ENCODE measurements at regions not wholly inside any gene's neighbourhood (a gene's known extent, or its start where the extent isn't known, plus 50 kb on each side); places are given as distances from the start of the nearest gene placed in this dataset.
"Not testable (repeated sequence)": the region's sequence is repeated elsewhere in the genome, so short reads cannot be mapped to it uniquely, and the experiment has no call there.

DNA sequence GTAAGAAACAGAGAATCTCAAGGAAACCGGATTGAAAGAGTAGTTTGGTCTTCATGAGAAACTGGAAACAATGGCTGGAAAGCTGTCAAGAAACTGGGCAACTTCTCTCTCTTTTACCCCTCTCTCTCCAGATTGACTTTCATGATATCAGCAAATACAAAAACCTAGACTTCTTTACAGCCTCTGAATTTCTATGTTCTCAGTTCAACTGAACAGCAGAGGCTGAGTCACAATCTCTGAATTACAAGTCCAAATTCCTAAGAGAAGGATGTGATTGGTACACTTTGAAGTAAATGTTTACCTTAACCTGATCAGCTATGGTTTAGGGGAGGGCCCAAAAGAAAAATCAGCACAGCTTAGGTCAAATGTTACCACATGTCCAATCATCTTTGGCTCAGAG, 974.9 kb downstream of the RPA4 start:
- no peak for DNase-seq (ENCODE audit: low spot score)

DNA sequence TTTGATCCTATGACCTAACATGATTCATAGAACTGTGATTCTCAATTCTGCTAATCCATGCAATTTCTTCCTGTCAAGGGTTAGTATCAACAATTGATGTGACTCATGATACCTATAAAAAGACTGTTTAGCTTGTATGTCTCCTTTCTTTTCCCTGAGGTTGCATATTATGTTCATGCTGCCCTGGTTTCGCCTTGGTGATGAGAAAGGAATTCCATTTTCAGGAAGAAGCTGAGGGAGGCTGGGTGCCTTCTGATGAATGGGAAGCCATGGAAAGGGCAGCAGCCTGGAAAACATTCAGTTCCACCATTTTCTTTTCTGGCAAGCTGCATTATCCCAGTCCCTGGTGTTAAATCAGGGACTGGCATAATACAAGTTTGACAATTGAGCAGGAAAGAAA, 976.5 kb downstream of the RPA4 start:
- no peak for DNase-seq (ENCODE audit: low spot score)

DNA sequence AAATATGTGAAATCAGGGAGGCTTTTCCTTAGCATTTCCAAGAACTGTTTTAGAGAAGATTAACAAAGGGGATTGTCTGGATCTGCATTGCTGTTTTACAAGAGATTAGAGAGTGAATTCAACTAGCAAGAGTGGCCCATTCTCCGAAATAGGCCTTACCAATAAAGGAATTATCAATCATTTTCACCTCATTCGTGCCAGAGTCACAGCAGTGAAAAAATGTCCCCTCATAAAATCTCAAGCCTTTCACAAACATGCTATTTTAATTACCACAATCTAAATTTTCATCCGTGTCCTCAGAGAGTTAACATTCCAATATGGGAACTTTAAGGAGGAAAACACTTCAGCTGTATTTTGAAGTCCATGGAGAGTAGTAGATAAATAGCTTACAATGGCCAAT, 979.6 kb downstream of the RPA4 start:
- no peak for DNase-seq (ENCODE audit: low spot score)

- DNase-seq (ENCODE audit: low spot score), result no peak
Measured at GRCh38 chrX:97867266-97867665, 983.6 kb downstream of the RPA4 start.

DNA sequence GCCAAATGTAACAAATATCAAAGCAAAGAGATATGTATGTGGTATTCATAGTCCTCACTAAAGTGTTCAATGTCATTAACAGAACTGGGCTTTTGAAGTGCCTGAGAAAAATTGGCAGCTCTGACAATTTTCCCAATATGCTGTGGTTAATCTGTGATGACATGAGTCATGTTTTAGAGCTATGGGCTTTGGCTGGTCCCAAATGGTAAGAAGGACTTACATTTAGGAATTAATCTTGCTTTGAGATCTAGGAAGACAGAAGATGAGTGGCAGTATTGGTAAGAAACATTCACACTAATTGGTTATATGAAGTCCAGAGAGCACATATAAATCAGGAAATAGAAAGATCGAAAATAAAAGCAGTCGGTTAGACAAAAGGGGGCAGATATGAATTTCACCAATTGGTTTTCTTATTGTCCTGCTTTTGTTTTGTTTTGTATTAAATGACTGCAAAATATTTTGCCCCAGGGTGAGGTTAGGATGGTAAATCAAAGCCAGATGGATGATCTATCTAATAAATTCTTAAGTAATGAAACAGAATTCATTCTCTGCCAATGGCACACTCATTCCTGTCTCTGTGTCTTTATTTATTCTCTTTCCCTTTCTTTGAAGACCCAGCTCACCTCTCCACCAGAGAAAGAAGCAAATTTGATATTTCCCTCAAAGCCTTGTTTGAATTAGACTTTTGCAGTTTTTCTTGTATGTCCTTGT, 993.1 kb downstream of the RPA4 start:
- DNase-seq (ENCODE audit: low spot score), result no peak

DNA sequence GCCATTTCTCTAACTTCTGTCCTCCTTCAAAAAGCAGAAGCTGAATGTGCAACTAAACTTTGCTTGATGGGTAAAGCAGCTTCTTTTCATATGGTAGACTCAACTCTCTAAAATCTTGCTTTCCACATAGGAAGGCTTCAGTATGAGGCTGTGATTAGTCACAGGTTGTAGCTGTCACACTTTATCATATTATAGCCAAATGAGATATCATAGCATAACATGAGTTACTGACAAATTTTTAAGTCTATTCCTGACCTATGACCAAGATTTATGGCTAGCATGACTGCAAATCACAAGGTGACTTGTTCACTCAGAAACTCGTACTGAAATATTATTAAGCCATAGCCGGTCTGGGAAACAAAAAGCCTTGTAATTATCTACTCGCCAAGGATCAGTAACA, 998.6 kb downstream of the RPA4 start:
- no peak for DNase-seq (ENCODE audit: low spot score)

GRCh38 chrX:97895751-97896150, 1012.0 kb downstream of the RPA4 start:
- no peak for DNase-seq (ENCODE audit: low spot score)

DNA sequence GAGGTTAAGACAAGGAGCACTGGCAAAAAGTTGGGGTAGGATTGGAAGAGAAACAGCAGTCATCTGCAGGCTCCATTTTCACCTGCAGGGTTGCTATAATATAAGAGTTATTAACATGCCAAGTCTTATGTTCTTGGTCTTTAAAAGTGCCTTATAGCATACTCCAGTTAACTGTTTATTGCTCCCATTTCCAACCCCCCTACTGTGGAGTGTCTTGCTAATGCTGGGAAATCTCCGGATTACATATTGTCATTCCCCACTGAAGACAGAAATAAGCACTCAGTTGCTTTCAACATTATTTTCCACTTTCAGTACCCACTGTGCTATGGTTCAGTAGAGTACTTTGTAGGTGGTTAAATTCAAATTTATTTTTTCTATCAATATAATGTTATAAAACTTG, 1014.3 kb downstream of the RPA4 start:
- no peak for DNase-seq (ENCODE audit: low spot score)

- no peak for DNase-seq (ENCODE audit: low spot score)
Measured at GRCh38 chrX:97898798-97899197, 1015.1 kb downstream of the RPA4 start.

DNA sequence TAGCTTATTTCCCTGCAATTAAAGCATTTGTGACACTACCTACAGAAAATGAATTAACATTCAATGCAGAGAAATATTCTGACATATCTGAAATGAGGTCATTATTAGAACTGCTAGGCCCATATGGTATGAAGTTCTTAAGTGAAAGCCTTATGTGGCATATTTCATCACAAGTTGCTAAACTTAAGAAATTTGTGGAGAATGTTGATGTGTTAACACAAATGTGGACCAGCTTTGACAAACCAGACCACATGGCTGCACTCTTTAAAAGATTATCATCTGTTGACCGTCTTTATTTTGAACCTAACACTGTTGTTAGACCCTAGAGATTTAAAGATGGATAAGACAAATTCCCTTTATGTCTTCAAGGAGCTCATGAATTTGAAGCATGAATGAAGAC, 1024.1 kb downstream of the RPA4 start:
- DNase-seq (ENCODE audit: low spot score), result no peak

DNA sequence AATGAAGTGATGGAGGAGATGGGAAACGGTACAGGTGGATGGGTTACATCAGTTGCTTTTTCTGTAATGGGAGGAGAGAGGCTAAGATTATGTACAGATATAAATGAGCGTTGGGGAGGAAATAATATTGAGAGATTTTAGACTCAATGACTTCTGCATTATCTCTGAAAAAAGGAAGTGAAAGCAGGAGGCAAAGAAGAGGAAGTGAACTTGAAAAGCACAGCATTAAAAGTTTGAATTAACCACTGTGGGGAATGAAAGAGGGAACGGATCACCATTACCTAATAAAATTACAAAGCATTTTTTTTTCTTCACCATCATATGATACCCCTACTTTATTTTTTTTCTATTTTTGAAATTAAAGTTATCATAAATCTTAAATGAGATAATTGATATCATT, 1025.5 kb downstream of the RPA4 start:
- no peak for DNase-seq (ENCODE audit: low spot score)

DNA sequence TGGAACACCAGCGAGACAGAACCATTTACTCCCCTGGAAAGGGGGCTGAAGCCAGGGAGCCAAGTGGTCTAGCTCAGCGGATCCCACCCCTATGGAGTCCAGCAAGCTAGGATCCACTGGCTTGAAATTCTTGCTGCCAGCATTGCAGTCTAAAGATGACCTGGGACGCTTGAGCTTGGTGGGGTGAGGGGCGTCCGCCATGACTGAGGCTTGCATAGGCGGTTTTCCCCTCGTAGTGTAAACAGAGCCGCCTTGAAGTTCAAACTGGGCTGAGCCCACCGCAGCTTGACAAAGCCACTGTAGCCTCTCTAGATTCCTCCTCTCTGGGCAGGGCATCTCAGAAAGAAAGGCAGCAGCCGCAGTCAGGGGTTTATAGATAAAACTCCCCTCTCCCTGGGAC, 1031.7 kb downstream of the RPA4 start:
- not testable (repeated sequence) for DNase-seq (ENCODE audit: low spot score)

DNA sequence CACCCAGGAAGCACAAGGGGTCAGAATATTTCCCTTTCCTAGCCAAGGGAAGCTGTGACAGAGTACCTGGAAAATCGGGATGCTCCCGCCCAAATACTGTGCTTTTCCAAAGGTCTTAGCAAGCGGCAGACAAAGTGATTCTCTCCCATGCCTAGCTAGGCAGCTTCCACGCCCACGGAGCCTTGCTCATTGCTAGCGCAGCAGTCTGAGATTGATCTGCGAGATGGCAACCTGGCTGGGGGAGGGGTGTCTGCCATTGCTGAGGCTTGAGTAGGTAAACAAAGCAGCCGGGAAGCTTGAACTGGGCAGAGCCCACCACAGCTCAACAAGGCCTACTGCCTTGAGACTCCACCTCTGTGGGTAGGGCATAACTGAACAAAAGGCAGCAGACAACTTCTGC, 1037.5 kb downstream of the RPA4 start:
- not testable (repeated sequence) for DNase-seq (ENCODE audit: low spot score)

DNA sequence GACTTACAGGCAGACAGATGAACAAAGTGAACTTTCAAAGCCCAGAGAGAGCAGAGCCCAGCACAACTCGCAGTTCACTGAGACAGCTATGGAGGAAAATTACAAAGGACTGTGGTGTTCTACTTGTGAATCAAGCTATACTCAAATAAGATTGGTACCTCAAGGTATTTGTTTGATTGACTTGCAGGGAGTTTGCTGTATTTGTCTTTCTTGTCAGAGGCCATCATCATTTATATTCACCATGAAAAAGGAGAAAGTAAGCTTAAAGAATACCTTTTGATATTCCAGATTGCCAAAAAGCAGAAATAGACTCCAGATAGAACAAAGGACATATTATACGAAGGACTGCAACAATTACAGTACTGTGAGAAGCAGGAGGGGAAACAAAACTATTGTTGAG, 1047.9 kb downstream of the RPA4 start:
- DNase-seq (ENCODE audit: low spot score), result no peak

DNA sequence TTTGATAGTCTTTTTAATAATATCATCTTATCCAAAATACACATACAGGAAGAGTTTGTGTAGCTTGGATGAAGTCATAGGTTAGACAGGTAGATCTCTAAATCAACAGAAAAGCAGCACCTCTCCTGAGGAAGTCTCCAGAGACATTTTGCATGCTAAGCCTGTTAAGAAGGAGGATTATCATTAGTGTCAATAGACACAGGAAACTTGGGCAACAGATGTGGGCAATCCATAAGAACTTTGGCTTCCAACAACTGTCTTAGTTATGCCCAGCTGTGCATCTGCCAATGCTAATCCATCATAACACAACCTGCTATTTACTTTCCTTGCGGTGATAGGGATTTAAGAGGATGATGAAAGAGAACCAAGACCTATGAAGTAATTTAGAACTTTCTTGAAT, 1052.6 kb downstream of the RPA4 start:
- no peak for DNase-seq (ENCODE audit: low spot score)

DNA sequence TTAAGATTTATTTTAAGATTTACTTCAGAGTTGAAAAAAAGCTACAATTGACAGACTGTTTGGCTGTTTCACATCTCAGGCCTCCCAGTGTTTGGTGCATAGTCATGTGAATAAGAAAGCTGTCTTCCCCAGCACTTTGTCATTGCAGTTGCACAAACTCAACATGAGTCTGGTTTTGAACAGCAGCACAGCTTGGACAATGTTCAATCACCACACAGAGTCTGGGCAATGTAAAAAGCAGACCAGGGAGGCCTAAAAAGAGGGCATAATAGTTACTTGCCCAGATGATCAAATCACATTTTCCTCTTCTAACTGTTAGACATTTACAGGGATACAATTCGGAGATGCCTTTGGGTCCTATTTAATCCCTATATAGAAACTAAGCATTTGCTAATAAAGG, 1055.0 kb downstream of the RPA4 start:
- DNase-seq (ENCODE audit: low spot score), result no peak

DNA sequence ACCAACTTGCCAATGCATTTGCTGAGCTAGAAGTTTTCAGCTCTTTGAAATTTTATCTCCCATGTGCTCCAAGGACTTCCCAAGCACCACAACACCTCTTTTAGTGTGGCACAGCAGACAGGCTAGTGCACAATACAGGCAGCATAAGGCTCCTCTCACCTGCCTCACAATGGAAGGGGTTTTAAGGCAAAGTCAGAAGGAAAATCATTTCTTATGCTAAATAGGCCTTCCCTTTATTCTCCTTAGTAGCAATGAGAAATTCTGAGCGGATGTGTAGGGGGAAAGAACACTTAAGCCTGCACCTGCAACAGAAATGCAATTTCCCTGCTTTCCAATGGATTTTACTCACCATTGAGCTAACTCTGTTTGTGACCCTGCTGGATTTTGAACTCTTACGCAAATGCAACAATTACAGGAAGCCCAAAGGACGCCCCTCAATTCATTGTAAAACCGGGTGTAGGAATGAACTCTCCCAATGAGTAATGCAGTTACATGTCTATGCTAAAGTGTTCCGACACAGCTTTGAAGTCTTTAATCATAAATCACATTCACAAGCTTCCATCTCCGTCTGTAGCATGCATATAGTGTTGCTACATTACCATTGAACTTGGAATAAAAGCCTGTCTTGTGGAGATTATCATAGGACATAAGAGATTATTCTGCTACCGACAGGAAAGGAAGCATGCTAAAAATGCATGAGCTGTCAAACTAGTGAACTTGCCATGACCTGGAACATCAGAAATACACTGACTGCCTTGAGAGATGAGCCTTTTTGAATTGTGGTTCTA, 1084.9 kb downstream of the RPA4 start:
- no peak for DNase-seq (ENCODE audit: low spot score)

DNA sequence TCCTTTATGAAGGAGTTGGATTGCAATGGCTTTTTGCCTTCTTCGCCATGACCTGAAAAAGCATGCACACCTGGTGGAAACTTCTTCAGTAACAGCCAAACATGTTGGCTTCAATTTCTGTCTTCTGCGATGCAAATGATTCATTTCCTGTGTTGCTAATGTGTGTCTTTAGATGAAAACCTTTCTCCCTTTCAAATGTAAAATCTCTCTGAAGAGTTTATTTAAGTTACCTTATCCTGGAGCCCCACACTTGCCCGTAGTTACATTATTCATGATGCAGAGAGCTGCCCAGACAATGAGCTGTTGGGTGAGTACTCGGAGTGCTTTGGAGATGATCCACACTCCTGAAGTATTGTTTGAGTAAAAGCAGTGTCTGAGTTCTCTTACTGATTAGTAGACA, 1100.9 kb downstream of the RPA4 start:
- DNase-seq (ENCODE audit: low spot score), result no peak

GRCh38 chrX:97985096-97985495, 1101.4 kb downstream of the RPA4 start:
- DNase-seq (ENCODE audit: low spot score), result no peak

DNA sequence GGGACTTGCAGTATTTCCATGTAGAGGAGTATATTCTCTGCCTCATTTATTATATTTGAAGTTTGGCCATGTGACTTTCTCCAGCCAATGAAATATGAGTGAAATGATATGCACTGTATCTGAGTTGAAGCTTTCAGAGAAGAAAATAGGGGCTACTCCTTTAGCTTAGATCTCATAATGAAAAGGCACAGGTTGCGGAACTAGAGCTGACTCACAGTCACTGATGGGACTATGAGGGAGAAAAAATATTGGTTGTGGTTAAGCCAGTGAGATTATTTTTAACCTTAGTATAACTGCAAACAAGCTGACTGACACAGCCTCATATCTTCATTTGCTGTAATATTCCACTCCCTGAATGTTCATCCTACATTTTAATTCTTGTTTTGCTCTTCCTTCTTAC, 1104.3 kb downstream of the RPA4 start:
- DNase-seq (ENCODE audit: low spot score), result no peak

DNA sequence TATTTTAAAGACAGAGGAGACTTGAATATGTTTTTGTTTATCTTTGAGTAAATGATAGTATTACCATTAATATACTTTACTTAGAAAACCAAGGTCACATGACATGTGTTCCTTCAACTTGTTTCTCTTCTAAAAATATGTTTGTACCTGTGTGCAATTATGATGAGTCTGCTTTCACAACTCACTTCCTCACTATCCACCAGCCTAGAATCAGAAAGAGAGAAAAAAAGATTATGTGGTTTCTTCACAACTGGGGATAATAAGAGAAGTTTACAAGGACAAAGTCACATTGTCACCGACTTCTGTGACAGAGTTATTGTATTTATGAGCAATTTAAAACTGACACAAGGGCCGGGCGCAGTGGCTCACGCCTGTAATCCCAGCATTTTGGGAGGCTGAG, 1112.1 kb downstream of the RPA4 start:
- no peak for DNase-seq (ENCODE audit: low spot score)

- DNase-seq (ENCODE audit: low spot score), result no peak
Measured at GRCh38 chrX:98028691-98029090, 1145.0 kb downstream of the RPA4 start.

DNA sequence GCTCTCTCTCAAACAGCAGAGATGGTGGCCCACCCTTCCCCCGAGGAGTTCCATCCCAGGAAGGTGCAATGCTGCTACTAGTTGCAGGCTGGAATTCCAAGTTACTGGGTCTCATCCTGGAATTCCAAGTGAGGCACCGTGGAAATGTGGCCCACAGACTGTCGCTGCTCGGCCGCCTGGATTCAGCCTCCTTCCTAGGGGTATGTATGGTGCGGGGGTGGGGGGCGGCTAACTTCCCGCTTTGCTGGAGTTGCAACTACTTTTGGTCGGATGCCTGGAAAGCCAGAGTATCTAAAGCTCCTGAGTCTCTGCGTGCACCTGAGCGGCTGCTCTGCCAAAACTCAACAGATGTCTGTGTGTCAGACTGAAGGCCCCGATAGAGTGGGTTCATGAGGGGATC, 1146.2 kb downstream of the RPA4 start:
- DNase-seq (ENCODE audit: low spot score), result no peak

GRCh38 chrX:98057176-98057575, 1173.5 kb downstream of the RPA4 start:
- DNase-seq (ENCODE audit: low spot score), result no peak
